ENCODE measurements at regions not wholly inside any gene's neighbourhood (a gene's known extent, or its start where the extent isn't known, plus 50 kb on each side); places are given as distances from the start of the nearest gene placed in this dataset.

DNA sequence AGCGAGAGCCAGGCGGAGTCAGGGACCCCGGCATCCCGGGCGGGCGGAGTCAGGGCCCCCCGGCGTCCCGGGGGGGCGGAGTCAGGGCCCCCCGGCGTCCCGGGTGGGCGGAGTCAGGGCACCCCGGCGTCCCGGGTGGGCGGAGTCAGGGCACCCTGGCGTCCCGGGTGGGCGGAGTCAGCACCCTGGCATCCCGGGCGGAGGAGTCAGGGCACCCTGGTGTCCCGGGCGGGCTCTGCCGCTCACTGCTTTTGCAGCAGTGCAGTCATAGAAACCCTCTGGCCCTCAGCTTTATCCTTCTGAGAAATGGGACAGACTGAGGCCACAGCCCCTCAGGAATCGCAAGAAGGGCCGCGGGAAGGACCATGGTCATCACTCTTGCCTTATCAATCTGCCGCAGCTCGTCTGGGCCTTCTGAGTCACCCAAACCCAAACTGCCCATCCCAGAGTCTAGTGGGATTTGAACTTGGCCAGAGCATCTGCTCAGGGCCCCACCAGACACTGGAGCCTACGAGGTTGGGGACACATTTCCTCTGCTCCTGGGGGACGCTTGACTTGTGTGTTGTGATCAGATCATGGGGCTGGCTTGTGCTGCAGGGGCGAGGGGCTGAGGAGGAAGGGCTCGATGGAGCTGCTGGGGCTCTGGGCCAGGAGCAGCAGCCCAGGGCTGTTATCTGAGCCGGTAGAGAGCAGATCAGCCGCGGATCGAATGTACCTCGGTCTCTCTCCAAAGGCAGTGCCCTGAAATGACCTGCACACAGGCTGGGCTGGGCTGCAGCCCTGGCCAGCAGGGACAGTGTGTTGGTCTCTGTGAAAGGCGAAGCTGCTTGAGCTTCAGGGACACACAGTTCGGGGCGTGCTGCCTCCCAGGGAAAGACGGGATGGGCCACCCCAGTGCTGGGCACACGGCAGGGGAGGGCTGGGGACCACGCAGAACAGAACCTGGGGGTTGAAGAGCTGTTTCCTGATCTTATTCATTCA, 290.1 kb upstream of the HDAC4 start:
- no peaks in the 10 kb centered on the region for H3K9me3 Mint-ChIP-seq
- peaks cover 10% of the 10 kb centered on the region for H3K27me3 Mint-ChIP-seq (ENCODE audit: insufficient read depth, low read depth)
- H3K27me3 ChIP-seq = no peaks in the 10 kb centered on the region
- H4K20me1 ChIP-seq (ENCODE audit: low read depth) = no peaks in the 10 kb centered on the region
- no peaks in the 10 kb centered on the region for H3K4me1 ChIP-seq
- no peak overlapping the region for H3K4me3 Mint-ChIP-seq
- no peak overlapping the region for H3K27ac Mint-ChIP-seq
- H3K79me2 ChIP-seq (ENCODE audit: low read depth) = no peaks in the 10 kb centered on the region
- TF ChIP-seq, protein P1, sequence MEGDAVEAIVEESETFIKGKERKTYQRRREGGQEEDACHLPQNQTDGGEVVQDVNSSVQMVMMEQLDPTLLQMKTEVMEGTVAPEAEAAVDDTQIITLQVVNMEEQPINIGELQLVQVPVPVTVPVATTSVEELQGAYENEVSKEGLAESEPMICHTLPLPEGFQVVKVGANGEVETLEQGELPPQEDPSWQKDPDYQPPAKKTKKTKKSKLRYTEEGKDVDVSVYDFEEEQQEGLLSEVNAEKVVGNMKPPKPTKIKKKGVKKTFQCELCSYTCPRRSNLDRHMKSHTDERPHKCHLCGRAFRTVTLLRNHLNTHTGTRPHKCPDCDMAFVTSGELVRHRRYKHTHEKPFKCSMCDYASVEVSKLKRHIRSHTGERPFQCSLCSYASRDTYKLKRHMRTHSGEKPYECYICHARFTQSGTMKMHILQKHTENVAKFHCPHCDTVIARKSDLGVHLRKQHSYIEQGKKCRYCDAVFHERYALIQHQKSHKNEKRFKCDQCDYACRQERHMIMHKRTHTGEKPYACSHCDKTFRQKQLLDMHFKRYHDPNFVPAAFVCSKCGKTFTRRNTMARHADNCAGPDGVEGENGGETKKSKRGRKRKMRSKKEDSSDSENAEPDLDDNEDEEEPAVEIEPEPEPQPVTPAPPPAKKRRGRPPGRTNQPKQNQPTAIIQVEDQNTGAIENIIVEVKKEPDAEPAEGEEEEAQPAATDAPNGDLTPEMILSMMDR (IDR thresholded peaks at IDR 0.05) = no peak
- TF ChIP-seq EZH2phosphoT487 (IDR thresholded peaks at IDR 0.05) (no peak), EZH2 (IDR thresholded peaks at IDR 0.05) (no peak)
- no peaks in the 10 kb centered on the region for H3F3A ChIP-seq (ENCODE audit: low read depth)
- no peak overlapping the region for H3K4me3 ChIP-seq
- no peak overlapping the region for H3K27ac ChIP-seq
- no peaks in the 10 kb centered on the region for H3K36me3 Mint-ChIP-seq
- no peak overlapping the region for H2AFZ ChIP-seq (replicated peaks)
- H3K4me1 Mint-ChIP-seq = peaks cover 7% of the 10 kb centered on the region
- no peaks in the 10 kb centered on the region for H3K36me3 ChIP-seq
- DNase-seq (ENCODE audit: low spot score) = no peak
- H3K9me3 ChIP-seq (ENCODE audit: low read depth) = no peaks in the 10 kb centered on the region
- H3K4me2 ChIP-seq = no peak overlapping the region
- no peak overlapping the region for H3K9ac ChIP-seq

DNA sequence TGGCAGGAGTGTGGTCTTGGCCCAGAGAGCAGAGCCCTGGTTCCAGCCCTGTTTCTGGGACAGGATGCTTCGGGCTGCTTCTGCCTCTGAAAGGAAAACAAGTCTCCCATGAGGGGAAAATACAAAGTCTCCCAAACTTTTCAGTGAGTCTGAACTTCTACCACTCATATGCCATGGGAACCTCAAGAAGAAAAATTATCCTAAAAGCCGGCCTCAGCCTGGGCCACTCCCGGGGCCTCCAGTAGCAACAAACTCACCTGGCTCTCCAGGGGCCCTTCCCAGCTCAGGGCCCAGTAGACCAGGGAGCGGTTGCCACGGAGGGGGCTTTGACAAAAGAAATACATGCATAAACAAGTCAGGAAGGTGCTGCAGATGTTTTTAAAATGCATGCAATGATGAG, 289.2 kb upstream of the HDAC4 start:
- no peaks in the 10 kb centered on the region for H3K36me3 ChIP-seq
- H3K27me3 ChIP-seq = no peaks in the 10 kb centered on the region
- Mint-ChIP-seq H3K36me3 (no peaks in the 10 kb centered on the region), H3K4me3 (no peak overlapping the region), H3K4me1 (peaks cover 7% of the 10 kb centered on the region), H3K9me3 (peaks cover 3% of the 10 kb centered on the region), H3K27me3 (ENCODE audit: insufficient read depth, low read depth) (peaks cover 6% of the 10 kb centered on the region), H3K27ac (no peak overlapping the region)
- no peak overlapping the region for H2AFZ ChIP-seq (replicated peaks)
- H3K4me2 ChIP-seq = no peak overlapping the region
- TF ChIP-seq, protein P1 (IDR thresholded peaks at IDR 0.05) = no peak
- TF ChIP-seq EZH2phosphoT487 (IDR thresholded peaks at IDR 0.05) (no peak), EZH2 (IDR thresholded peaks at IDR 0.05) (no peak)
- no peak overlapping the region for H3K27ac ChIP-seq
- H3K4me3 ChIP-seq = no peak overlapping the region
- no peak overlapping the region for H3K9ac ChIP-seq
- DNase-seq (ENCODE audit: low spot score) = no peak
- H3K79me2 ChIP-seq (ENCODE audit: low read depth) = no peaks in the 10 kb centered on the region
- no peaks in the 10 kb centered on the region for H4K20me1 ChIP-seq (ENCODE audit: low read depth)
- no peaks in the 10 kb centered on the region for H3F3A ChIP-seq (ENCODE audit: low read depth)
- no peaks in the 10 kb centered on the region for H3K4me1 ChIP-seq
- no peaks in the 10 kb centered on the region for H3K9me3 ChIP-seq (ENCODE audit: low read depth)

DNA sequence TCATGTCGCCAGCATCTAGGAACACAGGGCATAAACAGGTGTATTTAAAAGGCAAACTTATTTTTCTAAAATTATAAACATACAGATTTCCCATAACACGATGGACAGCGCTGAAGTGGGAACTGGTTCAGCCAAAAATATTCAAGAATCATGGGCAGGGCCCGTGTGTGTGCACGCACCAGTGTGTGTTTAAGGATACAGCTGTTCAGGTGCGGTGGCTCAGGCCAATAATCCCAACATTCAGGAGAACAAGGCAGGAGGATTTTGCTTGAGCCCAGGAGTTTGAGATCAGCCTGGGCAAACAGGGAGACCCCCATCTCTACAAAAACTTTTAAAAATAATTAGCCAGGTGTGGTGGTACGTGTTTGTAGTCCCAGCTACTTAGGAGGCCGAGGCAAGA, 288.6 kb upstream of the HDAC4 start:
- no peaks in the 10 kb centered on the region for H3K9me3 ChIP-seq (ENCODE audit: low read depth)
- no peak overlapping the region for H3K4me3 Mint-ChIP-seq
- H3K9me3 Mint-ChIP-seq = peaks cover 3% of the 10 kb centered on the region
- H3K27me3 Mint-ChIP-seq (ENCODE audit: insufficient read depth, low read depth) = peaks cover 5% of the 10 kb centered on the region
- peaks cover 7% of the 10 kb centered on the region for H3K4me1 Mint-ChIP-seq
- no peaks in the 10 kb centered on the region for H3K27me3 ChIP-seq
- no peak for DNase-seq (ENCODE audit: low spot score)
- H3K79me2 ChIP-seq (ENCODE audit: low read depth) = no peaks in the 10 kb centered on the region
- TF ChIP-seq EZH2 (IDR thresholded peaks at IDR 0.05) (no peak), EZH2phosphoT487 (IDR thresholded peaks at IDR 0.05) (no peak)
- TF ChIP-seq, protein P1 (IDR thresholded peaks at IDR 0.05) = no peak
- H4K20me1 ChIP-seq (ENCODE audit: low read depth) = no peaks in the 10 kb centered on the region
- H3K36me3 ChIP-seq = no peaks in the 10 kb centered on the region
- H2AFZ ChIP-seq (replicated peaks) = no peak overlapping the region
- no peaks in the 10 kb centered on the region for H3F3A ChIP-seq (ENCODE audit: low read depth)
- no peak overlapping the region for H3K4me2 ChIP-seq
- no peaks in the 10 kb centered on the region for H3K36me3 Mint-ChIP-seq
- H3K4me3 ChIP-seq = no peak overlapping the region
- H3K4me1 ChIP-seq = no peaks in the 10 kb centered on the region
- no peak overlapping the region for H3K27ac Mint-ChIP-seq
- H3K27ac ChIP-seq = no peak overlapping the region
- H3K9ac ChIP-seq = no peak overlapping the region

All from neural progenitor cell (in vitro differentiated cells).